MM.1S (cell line): ENCODE measurements at regions not wholly inside any gene's neighbourhood (a gene's known extent, or its start where the extent isn't known, plus 50 kb on each side); places are given as distances from the start of the nearest gene placed in this dataset.

ENCODE experiments used
- DNase-seq: peaks from one replicate; pipeline ENCODE4 v3.0.0-alpha.2; 2015
- H2AFZ ChIP-seq: fragments of 300-600 bp; sonication (generic); 2 replicates; pipeline ENCODE4 v1.6.0; 2016; ENCODE audit warnings: antibody characterized with exemption, low read length
- H3F3A ChIP-seq: fragments of 300-600 bp; sonication (generic); 2 replicates; pipeline ENCODE4 v1.6.1; 2016; ENCODE audit warnings: mild to moderate bottlenecking, antibody characterized with exemption, low read length, moderate library complexity, mixed read lengths; ENCODE audit not compliant: insufficient read depth
- H3K27ac ChIP-seq: fragments of 300-600 bp; sonication (generic); 2 replicates; pipeline ENCODE4 v1.5.1; 2016; ENCODE audit warnings: mild to moderate bottlenecking, low read length
- H3K27me3 ChIP-seq: fragments of 300-600 bp; sonication (generic); replicated peaks from 2 replicates; pipeline ENCODE4 v1.6.0; 2016; ENCODE audit warnings: low read length; ENCODE audit not compliant: insufficient read depth
- H3K36me3 ChIP-seq: fragments of 300-600 bp; sonication (generic); replicated peaks from 2 replicates; pipeline ENCODE4 v1.6.1; 2016; ENCODE audit warnings: mild to moderate bottlenecking, low read length, mixed read lengths; ENCODE audit not compliant: insufficient read depth
- H3K4me1 ChIP-seq: fragments of 300-600 bp; sonication (generic); 2 replicates; pipeline ENCODE4 v1.6.1; 2016; ENCODE audit warnings: low read length, mixed read lengths
- H3K4me2 ChIP-seq: fragments of 300-600 bp; sonication (generic); 2 replicates; pipeline ENCODE4 v1.6.0; 2016; ENCODE audit warnings: low read depth, low read length
- H3K4me3 ChIP-seq: fragments of 300-600 bp; sonication (generic); 2 replicates; pipeline ENCODE4 v1.5.1; 2016; ENCODE audit warnings: low read length, mixed read lengths
- H3K79me2 ChIP-seq: fragments of 300-600 bp; sonication (generic); 2 replicates; pipeline ENCODE4 v1.6.1; 2016; ENCODE audit warnings: mixed run types, low read length, mixed read lengths
- H3K9ac ChIP-seq: fragments of 300-600 bp; sonication (generic); 2 replicates; pipeline ENCODE4 v1.6.1; 2016; ENCODE audit warnings: low read length, mixed read lengths
- H3K9me2 ChIP-seq: fragments of 300-600 bp; sonication (generic); replicated peaks from 2 replicates; pipeline ENCODE4 v1.6.1; 2016; ENCODE audit warnings: mild to moderate bottlenecking, low read length, mixed read lengths; ENCODE audit not compliant: insufficient read depth
- H3K9me3 ChIP-seq: fragments of 300-600 bp; sonication (generic); replicated peaks from 2 replicates; pipeline ENCODE4 v1.6.1; 2016; ENCODE audit warnings: mild to moderate bottlenecking, low read length, mixed read lengths; ENCODE audit not compliant: insufficient read depth
- H4K20me1 ChIP-seq: fragments of 300-600 bp; sonication (generic); 2 replicates; pipeline ENCODE4 v1.6.1; 2016; ENCODE audit warnings: mild to moderate bottlenecking, low read length, moderate library complexity, mixed read lengths; ENCODE audit not compliant: insufficient read depth
- CTCF ChIP-seq: fragments of 300-600 bp; sonication (generic); IDR thresholded peaks from 2 replicates; pipeline ENCODE4 v1.5.1; 2016; ENCODE audit warnings: antibody characterized with exemption, low read length, mixed read lengths
- EZH2 ChIP-seq: fragments of 300-600 bp; sonication (generic); optimal IDR thresholded peaks from 2 replicates; pipeline ENCODE3; 2017; ENCODE audit warnings: low read depth, mild to moderate bottlenecking, antibody characterized with exemption, low read length, mixed read lengths
- EZH2phosphoT487 ChIP-seq: fragments of 300-600 bp; sonication (generic); IDR thresholded peaks from 2 replicates; pipeline ENCODE4 v1.6.1; 2018; ENCODE audit warnings: antibody characterized with exemption, low read length

GRCh38 chr1:177423090-177423489, 252.3 kb downstream of the BRINP2 start:
- H3K9me2 ChIP-seq, result no peaks in the 10 kb centered on the region
- TF ChIP-seq EZH2 (no peak), CTCF (no peak), EZH2phosphoT487 (no peak)
- no peaks in the 10 kb centered on the region for H3K27me3 ChIP-seq
- no peak overlapping the region for H2AFZ ChIP-seq
- no peak for DNase-seq
- no peaks in the 10 kb centered on the region for H4K20me1 ChIP-seq
- H3K9ac ChIP-seq, result no peak overlapping the region
- no peaks in the 10 kb centered on the region for H3K79me2 ChIP-seq
- no peak overlapping the region for H3K4me2 ChIP-seq
- H3K27ac ChIP-seq, result no peak overlapping the region
- no peaks in the 10 kb centered on the region for H3K36me3 ChIP-seq
- H3K4me3 ChIP-seq, result no peak overlapping the region
- H3K9me3 ChIP-seq, result no peaks in the 10 kb centered on the region
- no peaks in the 10 kb centered on the region for H3K4me1 ChIP-seq
- no peaks in the 10 kb centered on the region for H3F3A ChIP-seq

GRCh38 chr1:177413982-177414596, 243.3 kb downstream of the BRINP2 start:
- H3K36me3 ChIP-seq, result no peaks in the 10 kb centered on the region
- no peak overlapping the region for H2AFZ ChIP-seq
- H3K4me1 ChIP-seq, result no peaks in the 10 kb centered on the region
- H3K4me3 ChIP-seq, result no peak overlapping the region
- no peak overlapping the region for H3K27ac ChIP-seq
- no peaks in the 10 kb centered on the region for H4K20me1 ChIP-seq
- H3K9ac ChIP-seq, result no peak overlapping the region
- no peaks in the 10 kb centered on the region for H3K79me2 ChIP-seq
- H3K4me2 ChIP-seq, result no peak overlapping the region
- H3K9me2 ChIP-seq, result no peaks in the 10 kb centered on the region
- H3K9me3 ChIP-seq, result no peaks in the 10 kb centered on the region
- TF ChIP-seq CTCF (no peak), EZH2phosphoT487 (no peak), EZH2 (no peak)
- DNase-seq, result no peak
- no peaks in the 10 kb centered on the region for H3F3A ChIP-seq
- H3K27me3 ChIP-seq, result no peaks in the 10 kb centered on the region

GRCh38 chr1:177411381-177411780, 240.6 kb downstream of the BRINP2 start:
- no peaks in the 10 kb centered on the region for H3K27me3 ChIP-seq
- H3K27ac ChIP-seq, result no peak overlapping the region
- H3K9me3 ChIP-seq, result no peaks in the 10 kb centered on the region
- no peaks in the 10 kb centered on the region for H3K36me3 ChIP-seq
- H3K4me1 ChIP-seq, result no peaks in the 10 kb centered on the region
- no peak overlapping the region for H3K4me3 ChIP-seq
- no peaks in the 10 kb centered on the region for H4K20me1 ChIP-seq
- H3K9ac ChIP-seq, result no peak overlapping the region
- DNase-seq, result no peak
- no peaks in the 10 kb centered on the region for H3F3A ChIP-seq
- H3K79me2 ChIP-seq, result no peaks in the 10 kb centered on the region
- H3K4me2 ChIP-seq, result no peak overlapping the region
- H2AFZ ChIP-seq, result no peak overlapping the region
- H3K9me2 ChIP-seq, result no peaks in the 10 kb centered on the region
- TF ChIP-seq CTCF (no peak), EZH2 (no peak), EZH2phosphoT487 (no peak)
